Ishikawa (cell line): ENCODE measurements at regions not wholly inside any gene's neighbourhood (a gene's known extent, or its start where the extent isn't known, plus 50 kb on each side); places are given as distances from the start of the nearest gene placed in this dataset.

Source experiments
- EP300 ChIP-seq: IDR thresholded peaks from 2 replicates; pipeline ENCODE4 v1.6.1; 2012; ENCODE audit warnings: borderline replicate concordance
- NFIC ChIP-seq: IDR thresholded peaks from 2 replicates; pipeline ENCODE4 v1.6.1; 2012
- REST ChIP-seq: IDR thresholded peaks from 2 replicates; pipeline ENCODE4 v1.6.1; 2012; ENCODE audit warnings: low read depth, mild to moderate bottlenecking
- YY1 ChIP-seq: IDR thresholded peaks from 2 replicates; pipeline ENCODE4 v1.6.1; 2012; ENCODE audit warnings: low read depth

GRCh38 chr5:18069790-18070189 is 435.5 kb downstream of the TAF11L14 start:
- TF ChIP-seq REST (no peak), EP300 (peak; percentile 77), YY1 (no peak), NFIC (peak; percentile 80)
